GM18907 (cell line): ENCODE measurements at regions not wholly inside any gene's neighbourhood (a gene's known extent, or its start where the extent isn't known, plus 50 kb on each side); places are given as distances from the start of the nearest gene placed in this dataset.

Experiments used
- ATAC-seq: cut with Tn5 transposase; IDR thresholded peaks from one replicate; pipeline ENCODE4 v1.9.1; 2021; ENCODE audit warnings: mild to moderate bottlenecking, moderate library complexity; ENCODE audit not compliant: unreplicated experiment

DNA sequence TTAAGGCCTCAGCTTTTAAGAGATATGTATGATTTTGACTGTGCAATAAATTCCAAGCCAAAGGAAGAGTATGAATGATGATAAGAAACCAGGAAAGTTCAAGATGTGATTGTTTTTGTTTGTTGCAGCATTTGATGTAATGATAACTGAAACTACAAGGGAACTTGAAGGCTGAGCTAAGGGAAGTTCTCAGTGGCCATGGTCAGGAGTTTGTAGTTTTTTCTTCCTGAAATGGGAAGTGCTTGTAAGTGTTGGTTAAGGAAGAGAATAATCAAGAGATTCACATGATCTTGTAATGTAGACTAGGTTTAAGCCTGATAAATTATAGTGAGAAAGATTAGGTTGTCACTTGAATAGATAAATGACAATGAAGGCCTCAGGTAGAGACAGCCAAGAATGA, 53.4 kb downstream of the PTCHD4 start:
- no peak for ATAC-seq

DNA sequence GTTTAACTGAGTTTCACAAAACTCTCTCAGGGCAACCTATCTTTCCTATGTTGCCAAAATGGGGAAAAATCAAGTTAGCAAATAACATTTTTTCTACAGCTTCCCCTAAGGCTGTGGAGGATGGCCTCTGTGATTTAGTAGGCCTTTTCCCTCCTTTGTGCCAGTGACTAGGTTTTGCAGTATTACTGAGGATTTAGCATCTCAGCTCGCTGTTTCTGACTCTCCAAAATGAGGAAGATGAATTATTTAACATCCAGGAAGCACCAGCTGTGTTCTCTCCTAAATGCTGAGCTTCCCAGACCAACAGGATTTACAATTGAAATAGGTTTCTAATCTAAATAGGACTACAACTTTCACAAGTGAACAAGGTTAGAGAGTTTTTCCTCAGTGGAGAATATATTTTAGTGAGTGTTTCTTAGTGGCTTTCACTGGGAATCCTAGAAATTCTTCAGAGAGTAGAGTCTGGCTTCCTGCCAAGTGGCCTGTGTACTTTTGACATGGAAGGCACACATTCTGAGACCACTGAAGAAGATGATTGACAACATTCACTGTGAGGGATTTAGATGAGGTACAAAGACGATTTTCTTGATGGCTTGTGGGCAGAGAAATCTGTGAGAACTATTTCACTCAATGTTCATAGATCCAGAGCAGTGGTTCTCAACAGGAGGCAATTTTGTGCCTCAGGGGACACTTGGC, 62.4 kb downstream of the PTCHD4 start:
- no peak for ATAC-seq

DNA sequence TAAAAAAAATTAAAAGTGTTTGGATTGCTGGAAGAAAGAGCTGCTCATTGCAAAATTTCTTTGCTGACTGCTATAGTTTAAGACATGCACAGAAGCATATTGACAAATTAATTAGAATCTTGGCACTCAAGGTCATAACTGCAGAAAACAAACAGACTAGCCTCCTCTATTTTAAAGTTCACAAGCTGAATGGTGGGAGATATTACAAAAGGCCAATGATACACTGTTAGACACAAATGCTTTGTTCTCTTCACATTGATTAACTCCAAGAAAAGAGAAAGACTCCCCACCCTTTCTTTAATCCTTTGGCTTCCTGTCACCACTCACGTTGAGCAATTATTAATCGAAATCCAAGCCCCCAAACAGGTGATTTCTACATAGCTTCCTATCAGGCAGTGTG, 69.1 kb downstream of the PTCHD4 start:
- no peak for ATAC-seq

DNA sequence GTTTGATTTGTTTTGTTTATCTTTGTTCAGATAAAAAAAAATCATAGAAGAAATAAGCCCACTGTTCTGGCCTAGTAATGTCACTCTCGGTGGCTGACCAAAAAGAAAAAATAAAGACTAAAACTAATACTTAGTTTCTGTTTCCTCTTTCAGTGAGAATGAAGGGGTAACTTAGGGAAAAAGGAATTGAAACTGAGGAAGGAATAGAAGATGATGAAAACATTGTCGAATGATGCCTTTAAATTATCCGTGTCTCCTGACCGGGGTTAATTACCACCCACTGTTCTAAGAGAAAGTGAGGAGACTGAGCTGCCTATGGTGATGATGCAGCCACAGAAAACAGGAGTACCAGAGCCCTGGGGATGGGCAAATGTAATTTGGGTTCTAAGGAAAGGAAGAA, 73.1 kb downstream of the PTCHD4 start:
- ATAC-seq = no peak

DNA sequence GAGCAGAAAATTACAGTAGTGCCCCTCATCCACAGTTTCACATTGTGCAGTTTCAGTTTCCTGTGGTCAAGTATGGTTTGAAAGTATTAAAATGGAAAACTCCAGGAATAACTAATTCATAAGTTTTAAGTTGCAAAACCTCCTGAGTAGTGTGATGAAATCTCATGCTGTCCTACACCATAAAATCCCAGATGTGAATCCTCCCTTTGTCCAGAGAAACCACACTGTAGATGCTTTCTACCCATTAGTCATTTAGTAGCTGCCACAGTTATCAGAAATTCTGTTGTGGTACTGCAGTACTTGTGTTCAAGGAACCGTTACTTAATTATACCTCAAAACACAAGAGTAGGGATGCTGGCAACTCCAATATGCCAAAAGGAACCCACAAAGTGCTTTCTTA, 74.7 kb downstream of the PTCHD4 start:
- ATAC-seq = no peak

DNA sequence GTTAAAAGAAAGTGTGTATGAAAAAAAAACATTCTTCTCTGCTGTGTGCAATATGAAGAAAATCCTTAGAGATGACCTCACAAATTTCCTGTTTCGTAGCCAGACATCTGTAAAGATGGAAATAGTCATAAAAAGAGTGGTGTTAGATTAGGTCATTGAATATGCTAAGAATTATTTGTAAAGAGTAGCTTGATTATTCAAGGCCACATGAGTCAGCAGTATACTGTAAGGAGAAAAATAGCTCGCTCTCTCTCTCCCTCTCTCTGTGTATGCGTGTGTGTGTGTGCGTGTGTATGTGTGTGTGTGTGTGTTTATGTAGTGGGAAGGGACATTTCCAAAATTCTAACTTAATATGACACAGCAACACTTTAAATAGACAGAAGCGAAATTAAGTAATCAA, 78.8 kb downstream of the PTCHD4 start:
- ATAC-seq = no peak

DNA sequence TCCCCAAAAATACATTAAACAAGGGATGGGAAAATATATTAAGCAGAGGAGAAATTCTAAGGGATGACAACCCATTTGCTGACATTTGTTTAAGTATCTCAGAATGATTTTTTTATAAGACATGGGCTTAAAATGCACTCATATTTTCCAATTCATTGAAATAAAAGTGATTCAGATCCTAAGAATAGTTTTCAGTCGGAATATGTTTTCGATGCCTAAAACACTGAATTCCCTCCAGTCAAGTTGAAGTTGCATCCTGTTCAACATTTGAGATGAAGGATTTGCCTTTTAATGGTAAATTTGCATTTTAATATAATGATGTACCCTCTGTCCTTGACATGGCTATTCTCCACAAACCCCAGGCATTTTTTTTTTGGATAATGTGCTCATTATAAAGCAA, 79.3 kb downstream of the PTCHD4 start:
- no peak for ATAC-seq

DNA sequence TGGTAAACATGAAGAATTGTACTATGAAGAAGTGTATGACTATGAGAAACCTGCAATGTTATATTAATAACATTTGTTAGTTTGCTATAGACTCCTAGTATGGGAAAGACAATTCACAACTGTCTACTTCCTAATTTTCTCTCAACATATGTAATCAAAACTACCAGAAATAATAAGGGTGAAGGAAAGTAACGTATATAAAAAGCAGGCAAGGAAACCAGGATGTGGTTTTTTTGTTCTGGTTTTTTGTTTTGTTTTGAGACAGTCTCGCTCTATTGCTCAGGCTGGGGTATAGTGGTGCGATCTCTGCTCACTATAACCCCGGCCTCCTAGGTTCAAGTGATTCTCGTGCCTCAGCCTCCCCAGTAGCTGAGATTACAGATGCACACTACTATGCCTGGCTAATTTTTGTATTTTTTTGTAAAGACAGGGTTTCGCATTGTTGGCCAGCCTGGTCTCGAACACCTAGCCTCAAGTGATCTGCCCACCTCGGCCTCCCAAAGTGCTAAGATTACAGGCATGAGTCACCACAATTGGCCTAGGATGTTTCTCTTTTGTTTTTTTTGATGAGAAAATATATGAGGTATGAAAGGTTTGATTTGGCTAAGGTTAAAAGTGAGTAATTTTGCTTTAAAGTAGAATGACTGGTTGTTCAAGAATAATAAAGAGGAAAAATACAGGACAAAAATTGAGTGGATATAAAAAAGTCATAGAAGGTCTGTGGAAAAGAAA, 83.1 kb downstream of the PTCHD4 start:
- no peak for ATAC-seq

DNA sequence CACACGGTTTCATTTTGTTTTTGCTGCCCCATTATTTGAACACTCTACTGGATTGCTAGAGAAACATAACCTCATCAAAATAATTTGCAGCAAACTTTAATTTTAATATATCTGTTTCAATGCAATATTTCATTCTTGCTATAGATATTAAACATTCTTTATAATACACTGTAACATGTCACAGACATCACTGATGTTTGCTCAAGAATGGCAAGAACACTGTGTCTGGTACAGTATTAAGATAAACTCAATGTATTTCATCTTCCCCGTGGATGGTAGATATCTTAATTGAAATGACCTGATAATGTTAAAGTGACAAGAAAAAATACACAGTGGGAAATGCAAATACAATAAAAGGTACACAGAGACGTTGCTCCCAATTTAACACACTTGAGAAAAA, 86.0 kb downstream of the PTCHD4 start:
- ATAC-seq = no peak

DNA sequence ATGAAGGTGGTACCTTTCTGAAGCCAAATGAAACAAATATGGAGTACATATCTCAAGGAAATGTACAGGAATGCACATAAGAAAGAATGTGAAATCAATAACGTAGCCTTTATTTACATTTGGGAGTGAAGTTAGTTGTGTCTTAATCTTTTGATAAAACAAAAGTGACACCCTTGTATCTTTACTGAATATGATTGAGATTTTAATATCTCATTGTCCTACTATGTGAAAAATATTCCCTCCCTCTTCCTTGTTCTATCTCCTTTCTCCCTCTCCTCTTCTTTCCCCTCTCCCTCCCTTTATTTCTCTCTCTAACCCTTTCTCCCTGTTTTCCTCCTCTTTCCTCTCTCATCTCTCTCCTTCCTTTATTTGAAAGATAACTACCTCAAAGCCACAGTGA, 89.1 kb downstream of the PTCHD4 start:
- no peak for ATAC-seq

DNA sequence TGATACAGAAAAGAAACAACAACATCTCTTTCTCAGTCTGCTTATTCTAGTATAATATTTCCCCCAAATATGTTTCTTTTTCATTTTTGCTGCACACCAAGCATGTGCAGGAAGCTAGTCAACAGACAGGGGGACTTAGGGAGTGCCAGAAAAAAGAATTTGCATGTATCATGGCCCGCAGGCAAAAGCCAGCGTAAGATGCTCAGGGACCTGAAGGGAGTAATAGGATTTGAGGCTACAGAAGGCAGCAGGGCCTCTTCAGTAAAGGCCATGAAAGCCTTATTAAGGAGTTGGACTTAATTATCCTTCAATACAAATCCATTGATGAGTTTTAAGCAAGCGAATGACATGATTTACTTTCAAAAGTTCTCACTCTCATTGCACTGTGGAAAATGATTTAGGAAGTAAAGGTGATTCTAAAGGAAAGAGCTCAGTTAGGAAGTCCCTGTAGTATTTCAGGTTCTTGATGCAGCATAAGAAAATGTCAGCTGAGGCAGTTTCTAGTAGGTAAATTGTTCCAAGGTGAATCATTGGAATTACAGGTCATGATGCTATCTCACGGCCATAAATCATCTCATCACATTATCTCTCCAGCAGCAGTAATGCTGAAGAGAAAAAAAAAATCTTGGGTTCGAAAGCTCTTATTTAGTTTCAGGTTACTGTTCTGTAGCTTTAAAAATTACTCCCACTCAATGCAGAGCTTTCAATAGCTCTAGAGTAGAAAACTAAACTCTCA, 94.8 kb downstream of the PTCHD4 start:
- ATAC-seq = no peak

DNA sequence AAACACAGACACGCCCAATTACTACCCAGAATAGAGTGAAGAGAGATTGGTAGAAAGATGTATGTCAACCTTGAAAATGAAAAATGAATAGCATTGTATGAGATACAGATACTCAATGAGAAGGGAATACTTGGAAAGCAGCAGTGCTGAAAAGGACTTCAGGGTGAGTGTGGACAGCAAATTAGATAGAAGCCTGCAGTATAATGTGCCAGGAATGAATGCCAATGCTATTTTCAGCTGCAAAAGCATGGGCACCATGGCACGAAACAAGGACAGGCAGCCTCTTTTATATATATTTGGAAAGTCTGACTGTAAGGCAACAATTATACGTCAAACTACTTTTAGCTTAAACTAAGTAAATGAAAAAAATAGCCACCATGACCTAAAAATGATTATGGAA, 118.2 kb downstream of the PTCHD4 start:
- ATAC-seq = no peak

DNA sequence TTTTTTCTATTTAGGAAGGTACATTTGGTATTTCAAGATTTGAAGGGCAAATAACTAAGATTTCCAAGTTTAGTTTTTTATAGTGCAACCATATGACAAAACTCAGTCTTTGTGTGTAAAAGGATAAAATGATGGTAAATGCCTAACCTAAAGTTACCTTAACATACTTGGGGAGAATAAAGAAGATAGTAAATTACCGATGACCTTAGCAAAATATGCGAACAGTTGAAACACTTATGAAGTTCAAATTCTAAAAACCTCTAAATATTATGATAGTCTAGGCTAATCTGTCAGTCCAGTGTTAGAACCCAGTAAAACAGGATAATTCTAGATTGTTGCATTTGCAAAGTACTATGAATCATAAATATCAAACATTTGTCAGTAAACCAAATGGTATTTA, 127.5 kb downstream of the PTCHD4 start:
- ATAC-seq = no peak

DNA sequence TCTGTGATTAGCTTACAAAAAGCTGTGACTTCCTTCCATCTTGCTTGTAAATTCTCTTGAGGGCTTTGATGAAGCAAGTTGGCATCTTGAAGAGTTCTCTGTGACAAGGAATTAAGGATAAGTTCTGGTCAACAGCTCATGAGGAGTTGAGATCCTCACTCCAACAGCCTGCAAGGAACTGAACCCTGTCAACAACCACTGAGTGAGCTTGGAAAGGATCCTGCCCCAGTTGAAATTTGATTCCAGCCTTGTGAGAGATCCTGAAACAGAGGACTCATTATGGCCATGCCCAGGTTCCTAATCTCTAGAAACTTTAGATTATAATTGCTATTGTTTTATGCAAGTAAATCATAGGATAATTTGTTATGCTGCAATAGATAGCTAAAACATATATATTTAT, 133.7 kb downstream of the PTCHD4 start:
- no peak for ATAC-seq

DNA sequence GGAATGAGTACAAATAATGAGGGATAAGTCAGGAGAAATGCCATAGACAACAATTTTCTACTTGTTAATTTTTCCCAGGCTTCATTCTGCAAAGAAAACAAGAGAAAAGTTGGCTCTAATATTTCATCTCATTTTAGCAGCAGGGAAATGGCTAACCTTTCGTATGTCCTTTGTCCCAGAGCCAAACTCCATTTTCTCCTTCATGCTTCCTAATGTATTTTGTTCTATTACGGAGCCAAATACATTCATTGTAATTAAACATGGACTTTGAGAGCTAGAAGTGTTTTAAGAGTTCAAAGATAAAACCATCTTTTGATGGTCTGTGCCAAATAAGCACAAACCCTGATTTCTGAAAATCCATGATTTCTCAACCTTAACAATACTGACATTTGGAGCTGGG, 136.9 kb downstream of the PTCHD4 start:
- no peak for ATAC-seq

DNA sequence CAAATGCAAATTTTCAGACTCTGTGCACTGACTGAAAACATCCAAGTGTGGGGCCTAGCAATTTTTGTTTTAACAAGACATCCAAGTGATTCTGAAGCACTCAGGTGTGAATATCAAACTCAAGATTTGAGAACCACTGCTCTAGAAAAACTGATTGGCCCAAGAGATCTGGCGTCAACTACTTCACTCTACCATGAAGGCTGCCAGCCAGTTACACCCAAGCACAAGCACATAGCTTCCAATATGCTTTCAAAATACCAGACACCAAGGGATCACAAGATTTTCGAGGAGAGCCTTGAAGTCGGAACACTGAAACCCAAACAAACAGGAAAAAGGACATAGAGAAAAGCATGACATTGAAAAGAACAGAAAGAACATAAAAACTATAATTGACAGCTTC, 140.2 kb downstream of the PTCHD4 start:
- ATAC-seq = no peak

DNA sequence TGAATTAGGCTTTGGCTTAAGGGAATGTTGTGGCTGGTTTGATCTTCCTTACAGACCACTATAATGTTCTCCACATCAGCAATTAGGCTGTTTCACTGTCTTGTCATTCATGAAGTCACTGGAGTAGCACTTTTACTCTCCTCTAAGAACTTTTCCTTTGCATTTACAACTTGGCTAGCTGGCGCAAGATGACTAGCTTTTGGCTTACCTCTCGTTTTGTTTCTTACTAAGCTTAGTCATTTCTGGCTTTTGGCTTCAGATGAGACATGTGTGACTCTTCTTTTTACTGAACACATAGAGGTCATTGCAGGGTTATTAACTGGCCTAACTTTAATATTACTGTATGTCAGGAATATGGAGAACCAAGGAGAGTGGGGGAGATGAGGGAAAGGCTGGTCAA, 143.2 kb downstream of the PTCHD4 start:
- peak; percentile 65 for ATAC-seq

DNA sequence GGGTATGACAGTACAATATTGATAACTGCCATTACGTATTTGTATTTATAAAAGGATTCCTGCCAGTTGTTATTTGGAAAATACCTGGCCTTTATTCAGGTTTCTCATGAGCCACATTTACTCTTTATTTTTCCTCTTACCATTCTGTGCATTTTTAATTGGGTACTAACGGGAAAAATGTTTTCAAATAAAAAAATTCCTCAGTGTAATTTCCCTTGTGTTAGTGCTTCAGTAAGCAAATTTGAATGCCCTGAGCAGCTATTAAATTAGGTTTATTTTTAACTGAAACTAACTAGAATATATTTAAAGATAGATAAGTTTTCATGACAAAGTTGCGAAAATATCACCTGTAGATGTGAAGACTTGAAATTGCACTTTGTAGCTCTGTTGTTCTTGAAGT, 146.0 kb downstream of the PTCHD4 start:
- ATAC-seq = no peak

DNA sequence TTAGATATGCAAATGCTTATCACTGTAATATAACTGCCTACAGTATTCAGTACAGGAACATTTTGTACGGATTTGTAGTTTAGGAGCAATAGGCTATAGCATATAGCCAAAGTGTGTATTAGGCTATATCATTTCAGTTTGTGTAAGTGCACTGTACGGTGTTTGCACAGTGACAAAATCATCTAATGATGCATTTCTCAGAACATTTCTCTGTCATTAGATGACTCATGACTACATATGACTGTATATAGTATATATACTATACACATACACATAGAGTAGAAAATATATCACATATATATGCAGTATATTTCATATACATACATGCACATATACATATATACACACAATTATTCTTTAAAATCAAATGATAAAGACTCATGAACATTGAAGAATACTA, 158.4 kb downstream of the PTCHD4 start:
- ATAC-seq = no peak

DNA sequence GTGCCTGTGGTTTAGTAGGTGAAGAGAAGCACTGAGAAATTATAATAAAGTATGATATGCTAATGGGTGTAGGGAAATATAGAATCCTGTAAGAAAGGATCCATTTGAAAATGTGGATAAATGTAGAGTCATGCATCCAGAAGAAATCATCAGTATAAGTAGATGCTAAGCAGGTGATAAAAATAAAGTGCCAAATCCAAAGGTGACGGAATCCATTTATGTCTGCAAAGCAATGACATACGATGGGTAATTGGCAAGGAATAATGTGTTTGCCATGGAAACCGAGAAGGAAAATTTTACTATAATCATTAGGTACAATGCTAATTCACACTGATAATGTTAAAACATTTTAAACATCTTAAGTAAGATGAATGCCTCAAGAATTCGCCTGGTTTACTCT, 163.0 kb downstream of the OPN5 start:
- ATAC-seq = no peak

DNA sequence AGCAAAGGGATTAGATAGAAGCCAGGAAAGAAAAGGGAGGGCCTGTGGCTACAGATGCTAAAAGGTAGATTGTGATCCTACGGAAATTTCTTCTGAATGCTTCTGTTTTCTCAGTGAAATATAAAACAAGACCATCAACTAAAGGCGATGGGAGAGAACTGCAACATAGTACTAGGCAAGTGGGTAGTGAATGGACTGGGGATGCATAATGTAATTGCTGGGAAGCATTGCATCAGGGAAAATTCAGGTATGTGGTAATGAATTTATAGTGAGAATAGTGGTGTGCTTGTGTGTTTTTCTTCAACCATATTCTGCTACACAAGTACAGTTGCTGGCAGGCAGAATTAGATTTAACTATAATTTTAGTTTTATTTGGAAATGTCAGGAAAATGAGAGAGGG, 156.6 kb downstream of the OPN5 start:
- no peak for ATAC-seq

DNA sequence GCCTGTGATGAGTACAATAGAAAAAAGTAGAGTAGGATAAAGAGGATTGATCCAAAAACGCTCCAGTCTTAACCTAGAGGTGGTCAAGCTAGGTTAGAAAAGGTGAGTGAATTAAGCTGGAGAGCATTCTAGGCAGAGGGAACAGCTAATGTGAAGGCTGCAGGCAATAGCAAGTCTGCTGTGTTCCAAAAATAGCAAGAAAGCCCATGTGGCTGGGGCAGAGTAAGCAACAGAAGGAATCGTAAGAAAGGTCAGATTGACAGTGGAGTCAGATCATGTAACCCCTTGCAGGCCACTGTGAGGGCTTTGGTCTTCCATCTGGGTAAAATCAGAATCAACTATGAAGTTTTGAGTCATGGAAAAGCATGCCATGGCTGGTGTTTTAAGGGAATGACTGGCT, 155.0 kb downstream of the OPN5 start:
- ATAC-seq = no peak
